Embryonic facial prominence (tissue), 1 donor: ENCODE measurements at regions not wholly inside any gene's neighbourhood (a gene's known extent, or its start where the extent isn't known, plus 50 kb on each side); places are given as distances from the start of the nearest gene placed in this dataset.

Experiments
- DNase-seq: peaks from one replicate; pipeline ENCODE4 v3.0.0-alpha.2; 2016; ENCODE audit errors: extremely low spot score

- no peak for DNase-seq
These were observed 119.6 kb upstream of the DIO3 start for GRCh38 chr14:101441710-101442109.

- no peak for DNase-seq
These were observed 118.8 kb upstream of the DIO3 start for GRCh38 chr14:101442451-101442850.

GRCh38 chr14:101444116-101444515 lies 117.2 kb upstream of the DIO3 start:
- no peak for DNase-seq

- no peak for DNase-seq
These were observed 116.0 kb upstream of the DIO3 start for GRCh38 chr14:101445278-101445677.

GRCh38 chr14:101446387-101446969 lies 114.8 kb upstream of the DIO3 start:
- DNase-seq: no peak

GRCh38 chr14:101449114-101449513 lies 112.2 kb upstream of the DIO3 start:
- no peak for DNase-seq

GRCh38 chr14:101451166-101451565 lies 110.1 kb upstream of the DIO3 start:
- no peak for DNase-seq

GRCh38 chr14:101453225-101453624 lies 108.1 kb upstream of the DIO3 start:
- no peak for DNase-seq

- DNase-seq: no peak
These were observed 107.1 kb upstream of the DIO3 start for GRCh38 chr14:101454229-101454628.

- DNase-seq: no peak
These were observed 104.8 kb upstream of the DIO3 start for GRCh38 chr14:101456246-101457175.

- DNase-seq: no peak
These were observed 103.9 kb upstream of the DIO3 start for GRCh38 chr14:101457301-101457935.

- DNase-seq: no peak
These were observed 103.2 kb upstream of the DIO3 start for GRCh38 chr14:101457936-101458740.

GRCh38 chr14:101458741-101459550 lies 102.3 kb upstream of the DIO3 start:
- DNase-seq: no peak

- no peak for DNase-seq
These were observed 101.8 kb upstream of the DIO3 start for GRCh38 chr14:101459551-101459900.

GRCh38 chr14:101460521-101460920 lies 100.8 kb upstream of the DIO3 start:
- DNase-seq: no peak

- no peak for DNase-seq
These were observed 100.1 kb upstream of the DIO3 start for GRCh38 chr14:101460986-101461750.

- DNase-seq: no peak
These were observed 99.4 kb upstream of the DIO3 start for GRCh38 chr14:101461891-101462290.

GRCh38 chr14:101462726-101463565 lies 98.3 kb upstream of the DIO3 start:
- no peak for DNase-seq

- no peak for DNase-seq
These were observed 97.6 kb upstream of the DIO3 start for GRCh38 chr14:101463566-101464171.
